IPS-NIHi7 (cell line): ENCODE measurements at regions not wholly inside any gene's neighbourhood (a gene's known extent, or its start where the extent isn't known, plus 50 kb on each side); places are given as distances from the start of the nearest gene placed in this dataset.
"Not testable (repeated sequence)": the region's sequence is repeated elsewhere in the genome, so short reads cannot be mapped to it uniquely, and the experiment has no call there.

ENCODE experiments used
- DNase-seq: peaks from one replicate; pipeline ENCODE4 v3.0.0; 2012; ENCODE audit warnings: mixed read lengths; ENCODE audit errors: extremely low spot score

DNA sequence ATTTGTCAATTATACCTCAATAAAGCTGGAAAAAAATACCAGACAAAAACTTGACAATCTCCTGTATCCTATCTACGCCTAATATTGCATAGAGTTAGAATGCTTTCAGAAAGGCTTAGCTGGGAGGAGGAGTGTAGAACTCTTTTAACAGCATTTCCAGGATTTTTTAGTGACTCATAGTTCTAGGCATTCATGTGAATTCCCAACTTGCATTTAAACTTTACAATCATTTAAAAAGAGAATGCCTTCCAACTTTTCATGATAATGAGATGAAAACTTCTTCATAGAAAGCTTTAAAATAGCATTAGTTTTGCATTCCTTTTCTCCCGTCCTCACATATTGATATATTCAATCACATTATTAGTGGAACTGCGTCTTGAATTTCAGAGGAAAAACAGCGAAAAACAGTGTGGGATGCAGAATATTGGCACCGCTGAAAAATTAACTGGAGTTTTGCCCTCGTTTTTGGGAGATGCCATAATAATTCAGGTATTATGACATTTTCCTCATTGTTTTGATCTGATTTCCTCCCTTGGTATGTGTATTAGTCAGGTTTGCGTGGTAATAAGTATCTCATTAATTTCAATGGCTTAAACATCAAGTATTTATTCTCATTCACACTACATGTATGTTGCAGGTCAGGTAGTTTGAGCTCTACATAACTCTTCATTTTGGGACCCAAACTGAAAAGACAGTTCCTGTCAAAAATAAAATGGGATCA, 293.2 kb upstream of the FIGN start:
- no peak for DNase-seq

DNA sequence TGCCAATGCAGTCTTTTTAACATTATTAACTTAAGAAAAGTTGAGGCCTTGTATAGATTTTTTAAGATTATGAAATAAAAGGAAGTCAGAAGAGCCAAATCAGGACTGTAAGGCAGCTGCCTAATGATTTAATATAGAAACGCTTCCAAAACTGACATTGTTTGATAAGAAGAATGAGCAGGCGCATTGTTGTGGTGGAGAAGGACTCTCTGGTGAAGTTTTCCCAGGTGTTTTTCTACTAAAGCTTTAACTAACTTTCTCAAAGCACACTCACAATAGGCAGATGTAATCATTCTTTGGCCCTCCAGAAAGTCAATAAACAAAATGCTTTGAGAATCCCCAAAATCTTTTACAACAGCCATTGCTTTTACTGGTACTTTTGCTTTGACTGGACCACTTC, 288.6 kb upstream of the FIGN start:
- DNase-seq = no peak

DNA sequence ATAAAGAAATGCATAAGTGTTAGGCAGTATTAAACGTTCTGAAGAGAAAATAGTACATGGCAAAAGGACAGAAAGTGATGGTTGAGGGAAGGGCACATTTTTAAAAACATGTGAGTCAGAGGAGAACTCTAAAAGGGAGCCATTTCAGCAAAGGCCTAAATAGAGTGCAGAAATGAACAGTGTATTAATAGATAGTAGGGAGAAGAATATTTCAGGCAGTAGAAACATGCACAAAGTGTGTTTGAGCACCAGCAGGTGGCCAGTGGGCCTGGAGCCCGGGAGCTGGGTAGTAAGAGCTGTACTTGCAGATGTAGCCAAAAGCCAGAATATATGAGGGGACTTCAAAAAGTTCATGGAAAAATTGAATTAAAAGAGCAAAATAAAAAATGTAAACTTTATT, 288.1 kb upstream of the FIGN start:
- DNase-seq = no peak

DNA sequence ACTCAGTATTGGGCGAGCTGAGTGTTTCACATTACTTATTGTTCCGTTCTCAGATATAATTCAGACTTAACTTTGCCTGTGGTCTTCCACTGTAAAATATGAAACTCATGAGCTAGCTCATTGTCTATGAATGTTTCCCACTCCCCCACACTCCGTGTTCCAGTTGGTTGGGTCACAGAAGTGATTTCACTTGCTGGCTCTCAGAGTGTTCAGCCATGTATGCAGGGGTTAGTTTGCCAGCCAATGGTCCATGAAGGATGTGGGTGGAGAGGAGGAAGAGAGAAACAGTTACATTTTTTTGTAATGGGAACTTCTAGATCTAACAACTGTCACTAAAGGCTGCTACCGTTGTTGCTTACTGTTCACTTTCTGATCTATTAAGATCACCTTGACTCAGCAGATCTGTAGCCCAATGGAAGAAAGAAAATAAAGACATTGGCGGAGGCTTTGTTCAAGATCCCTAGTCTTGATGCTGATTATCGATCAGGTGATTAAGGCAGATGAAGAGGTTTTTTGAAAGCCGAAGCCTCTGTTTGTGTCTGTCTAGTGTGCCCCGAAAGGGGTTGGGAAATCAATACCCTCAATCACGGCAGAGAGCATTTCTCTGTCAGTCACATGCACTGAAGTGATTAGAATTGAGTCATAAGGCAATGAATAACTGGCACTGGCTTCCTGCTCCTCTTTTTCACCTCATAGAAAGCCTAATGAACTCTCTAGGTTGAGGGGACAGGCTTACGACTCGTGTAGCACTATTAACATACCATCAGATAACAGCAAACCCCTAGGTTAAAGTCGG, 279.7 kb upstream of the FIGN start:
- DNase-seq = no peak

DNA sequence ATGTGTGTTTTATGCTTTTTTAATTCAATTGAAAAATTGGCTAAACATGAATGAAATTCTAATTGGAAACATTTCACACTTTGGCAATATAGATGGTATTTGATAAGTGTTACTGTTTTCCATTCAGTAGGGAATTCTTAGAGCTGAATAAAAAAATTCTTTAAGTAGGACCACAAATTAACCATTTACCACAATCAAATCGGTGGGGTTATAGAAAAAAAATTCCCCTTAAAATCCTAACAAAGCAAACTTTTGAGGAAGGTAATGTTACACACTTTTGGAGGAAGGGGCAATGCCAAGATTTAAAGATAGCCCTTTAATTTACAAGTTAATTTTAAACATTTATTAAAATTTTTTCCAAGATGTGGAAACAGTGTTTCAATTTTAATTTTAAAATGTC, 279.0 kb upstream of the FIGN start:
- no peak for DNase-seq

DNA sequence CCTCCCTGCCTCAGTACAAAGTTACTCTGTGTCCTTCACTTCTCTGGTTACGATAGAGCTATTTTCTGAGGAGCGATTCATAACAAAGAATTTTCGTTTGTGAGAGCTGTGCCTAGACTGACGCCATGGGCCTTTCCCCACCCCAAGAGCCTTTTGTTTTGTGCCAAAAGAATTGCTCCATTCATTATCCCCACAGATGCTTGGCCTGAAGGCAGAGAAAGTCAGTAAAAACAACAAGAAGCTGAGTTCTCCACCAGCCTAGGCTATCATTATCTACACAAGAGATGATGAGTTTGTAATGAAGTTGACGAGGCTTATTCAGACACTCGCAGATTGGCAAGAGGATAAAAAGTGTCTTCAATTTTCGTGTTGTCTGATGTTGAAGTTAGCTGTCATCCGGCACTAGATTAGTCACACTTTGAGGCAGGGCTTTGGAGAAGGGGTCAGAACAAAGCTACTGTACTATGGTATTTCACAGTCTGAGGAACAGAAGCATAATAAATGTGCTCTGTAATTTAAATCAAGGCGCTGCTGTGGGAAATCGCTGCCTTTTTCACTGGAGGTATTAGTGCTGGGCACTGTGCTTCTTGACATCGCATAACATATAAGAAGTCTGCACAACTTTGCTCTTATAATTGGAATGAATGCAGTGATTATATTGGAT, 278.4 kb upstream of the FIGN start:
- DNase-seq = no peak

DNA sequence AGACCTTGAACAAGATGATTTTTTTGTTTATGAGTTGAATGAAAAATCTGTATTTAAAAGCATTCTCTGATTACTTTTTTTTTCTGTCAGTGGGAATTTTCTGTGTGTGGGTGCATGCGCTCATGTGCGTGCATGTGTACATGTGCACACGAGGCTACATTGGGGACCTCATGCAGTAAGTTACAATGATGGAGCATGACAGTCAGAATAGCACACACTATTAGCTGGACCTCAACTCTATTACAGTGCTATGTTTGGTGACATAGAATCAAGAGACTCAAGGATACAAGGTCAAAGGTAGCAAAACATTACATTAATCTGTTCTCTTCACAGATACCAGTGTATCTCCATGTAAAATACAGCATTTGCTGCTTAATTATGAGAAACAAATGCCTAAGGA, 276.8 kb upstream of the FIGN start:
- DNase-seq = no peak

DNA sequence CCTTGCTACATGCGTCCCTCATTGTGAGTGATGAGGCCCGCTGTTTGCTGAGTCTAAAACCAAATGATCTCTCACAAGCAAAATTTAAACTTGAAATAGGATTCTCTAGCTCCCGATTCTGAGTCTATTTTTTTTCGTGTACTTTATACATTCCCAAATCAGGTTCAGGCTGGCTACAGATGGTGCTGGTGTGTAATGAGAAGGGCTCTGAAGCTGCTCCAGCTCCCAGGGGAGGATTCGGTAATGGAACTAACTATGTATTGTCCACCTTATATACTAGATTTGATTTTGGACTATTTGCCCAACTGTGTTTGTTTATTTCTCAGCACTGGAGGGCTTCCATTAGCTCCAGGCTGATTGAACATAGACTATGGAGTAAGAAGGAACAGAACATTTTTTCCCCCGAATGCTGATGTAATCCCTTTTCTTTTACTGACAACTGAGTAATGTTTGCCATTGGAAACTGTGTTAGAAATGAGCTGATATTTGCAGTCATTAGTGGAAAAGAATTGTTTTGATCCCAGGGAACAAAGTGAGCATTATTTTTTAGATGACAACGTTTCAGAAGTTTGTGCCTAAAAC, 274.0 kb upstream of the FIGN start:
- DNase-seq = no peak

DNA sequence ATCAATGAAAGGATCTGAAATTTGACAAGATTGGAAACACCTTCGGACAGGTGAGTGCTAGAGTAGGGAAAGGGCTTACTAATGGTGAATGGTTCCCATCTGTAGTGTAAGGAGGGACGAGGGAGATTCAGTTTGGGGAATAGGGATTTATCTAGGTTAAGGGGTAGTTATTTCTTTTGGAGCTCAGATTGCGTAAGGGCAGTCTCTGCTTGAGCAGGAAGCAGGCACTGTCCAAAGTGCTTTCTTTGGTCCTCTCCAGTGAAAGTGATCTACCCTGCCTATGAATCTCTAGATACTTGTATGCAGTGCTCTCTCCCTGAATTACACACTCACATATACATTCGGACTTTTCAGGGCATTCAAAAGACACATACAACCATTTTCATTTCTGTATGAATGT, 272.9 kb upstream of the FIGN start:
- DNase-seq = no peak

DNA sequence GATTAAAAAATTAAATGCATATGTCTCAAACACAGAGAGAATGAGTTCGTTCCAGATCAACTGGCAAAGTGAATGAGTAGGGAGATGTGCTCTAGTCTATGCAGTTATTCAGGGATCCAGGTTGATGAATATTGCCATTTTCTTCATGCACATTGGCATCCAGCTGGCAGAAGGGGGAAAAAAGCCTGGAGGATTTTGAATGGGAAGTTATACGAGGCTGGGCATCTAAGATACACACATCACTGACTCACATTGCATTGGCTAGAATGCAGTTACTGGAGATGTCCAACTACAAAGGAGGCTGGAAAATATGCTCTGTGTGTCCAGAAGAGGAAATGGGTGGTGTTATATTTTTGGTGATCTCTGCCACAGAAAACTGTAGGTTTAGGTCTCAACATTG, 270.9 kb upstream of the FIGN start:
- no peak for DNase-seq

DNA sequence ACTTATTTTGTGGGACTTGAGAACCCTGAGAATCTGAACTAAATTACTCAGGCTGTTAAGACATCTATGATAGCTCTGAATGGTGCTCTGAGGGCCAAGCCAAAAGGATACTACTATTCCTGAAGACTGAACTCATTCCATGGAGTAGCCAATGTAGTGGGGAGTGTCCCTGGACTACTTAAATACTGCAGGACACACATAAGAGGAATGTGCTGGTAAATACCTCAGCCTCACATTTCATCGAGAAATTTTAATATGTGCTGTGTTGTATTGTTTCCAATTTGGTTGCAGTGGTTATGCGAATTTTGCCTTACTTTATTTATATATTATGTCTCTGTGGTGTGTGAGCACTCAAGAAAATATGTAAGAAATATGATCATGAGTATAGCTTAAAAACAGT, 264.4 kb upstream of the FIGN start:
- DNase-seq = no peak

DNA sequence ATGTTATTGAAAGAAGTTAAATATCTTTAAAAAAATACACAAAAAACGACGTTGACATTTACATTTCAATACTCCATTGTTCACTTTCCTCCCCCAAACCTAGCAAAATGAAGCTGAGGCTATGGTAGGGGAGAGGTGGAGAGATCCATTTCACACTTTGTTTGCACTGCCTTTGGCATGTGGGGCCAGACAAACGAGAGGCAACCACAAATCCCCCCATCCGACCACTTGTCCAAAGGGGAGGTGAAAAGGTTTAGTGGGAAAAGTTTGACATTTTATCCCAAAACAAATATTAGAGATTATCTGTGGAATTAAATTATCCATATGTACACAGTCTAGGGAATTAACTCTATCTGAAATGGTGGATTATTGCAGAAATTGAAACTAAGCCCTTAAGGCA, 261.7 kb upstream of the FIGN start:
- no peak for DNase-seq

DNA sequence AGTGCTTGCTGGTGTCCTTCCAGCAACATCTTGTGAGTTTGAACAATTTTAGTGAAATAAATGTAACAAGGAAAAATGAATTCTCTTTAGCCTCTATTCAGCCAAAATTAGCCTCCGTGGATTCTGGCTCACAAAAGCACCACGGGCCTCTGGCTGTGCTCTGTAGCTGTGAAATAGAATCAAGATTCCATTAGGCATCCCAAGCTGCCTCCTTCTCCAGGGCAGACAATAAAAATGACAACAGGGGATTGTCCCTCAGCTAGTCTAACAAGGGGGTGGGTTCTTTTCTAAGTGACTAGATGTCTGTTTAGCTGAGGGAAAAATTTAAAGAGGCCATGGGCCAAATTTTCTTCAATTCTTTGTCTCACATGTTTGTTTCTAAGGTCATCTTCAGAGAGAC, 254.7 kb upstream of the FIGN start:
- DNase-seq = no peak

DNA sequence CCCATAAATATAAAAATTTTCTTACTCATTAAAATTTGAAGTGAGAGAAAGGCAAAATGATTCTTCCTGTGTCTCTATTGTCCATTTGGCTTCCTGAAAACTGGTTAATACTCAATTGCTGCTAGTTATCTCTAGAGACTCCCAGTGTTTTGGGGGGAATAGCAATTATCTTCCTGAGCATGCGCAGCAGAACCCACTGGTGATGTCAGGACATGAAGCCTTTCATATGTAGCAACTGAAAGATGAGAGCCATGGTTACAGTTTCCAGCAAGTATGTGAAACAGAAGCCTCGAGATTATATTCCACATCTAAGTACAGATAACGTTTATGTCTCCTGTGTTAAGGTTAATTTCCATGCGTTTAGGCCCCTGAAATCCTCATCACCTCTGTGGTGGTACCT, 254.3 kb upstream of the FIGN start:
- no peak for DNase-seq

DNA sequence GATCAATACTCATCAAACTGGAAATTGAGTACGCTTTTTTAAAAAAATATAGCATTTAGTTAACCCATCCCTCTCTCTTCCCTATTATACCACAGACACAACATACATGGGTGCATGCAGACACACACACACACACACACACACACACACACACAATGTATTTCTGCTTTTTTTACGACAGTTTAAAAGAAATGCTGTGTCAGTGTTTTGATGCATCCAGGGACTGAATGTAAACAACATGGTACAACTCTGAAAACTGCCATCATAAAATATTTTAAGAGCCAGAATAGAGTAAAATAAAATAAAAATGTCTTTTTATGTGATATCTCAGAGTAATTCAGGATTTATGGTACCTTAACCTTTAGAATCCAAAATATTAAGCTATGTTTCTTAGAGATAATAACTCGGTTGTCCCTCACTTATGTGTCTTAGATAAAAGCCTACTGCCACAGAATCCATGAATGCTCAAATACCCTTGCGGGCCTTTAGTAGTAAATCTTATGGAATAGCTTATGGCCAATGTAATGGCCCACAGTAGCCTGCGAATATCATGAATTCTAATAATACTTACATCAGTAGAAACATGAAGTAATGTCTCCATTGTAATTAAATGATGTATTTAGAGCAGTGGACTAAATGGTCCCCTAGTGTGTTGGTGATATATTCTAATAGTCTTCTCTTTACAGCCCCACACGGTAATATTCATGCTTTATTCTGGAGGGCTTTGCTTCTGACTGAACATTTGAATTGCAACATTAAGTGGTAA, 251.6 kb upstream of the FIGN start:
- no peak for DNase-seq

DNA sequence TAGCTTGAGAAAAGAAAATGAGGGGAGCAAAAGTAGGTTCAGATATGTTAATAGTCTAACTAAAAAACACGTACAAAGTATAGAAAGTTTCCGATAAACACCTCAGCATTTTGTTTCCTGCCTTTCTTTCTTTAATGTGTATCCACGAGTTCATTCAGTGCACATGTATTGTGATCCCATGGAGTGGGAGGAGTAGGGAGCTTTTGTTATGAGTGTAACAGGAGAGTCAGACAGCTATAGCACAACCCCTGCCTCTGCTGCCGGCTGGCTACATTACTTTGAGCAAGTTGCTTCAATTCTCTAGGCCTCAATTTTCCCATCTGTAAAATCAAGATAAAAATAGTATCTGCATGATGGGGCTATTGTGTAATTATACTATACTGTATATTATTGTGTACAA, 249.2 kb upstream of the FIGN start:
- no peak for DNase-seq

DNA sequence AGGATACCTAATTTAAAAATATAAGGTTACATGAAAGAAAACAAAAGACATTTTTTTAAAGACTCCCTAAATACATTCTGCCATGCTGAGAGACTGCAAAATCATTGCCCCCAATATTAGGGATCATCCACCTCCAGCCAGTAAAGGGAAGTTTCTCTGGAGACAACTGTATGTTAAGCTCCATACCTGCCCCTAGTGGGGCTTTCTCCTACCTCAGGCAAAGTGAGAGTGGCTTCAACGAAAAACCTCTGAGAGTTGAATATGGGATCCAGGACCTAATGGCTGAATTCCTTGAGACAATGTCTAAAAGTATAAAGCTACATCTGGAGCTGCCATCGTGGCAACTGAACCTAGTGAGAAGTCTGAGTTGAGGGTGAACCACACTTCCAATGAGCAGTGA, 248.1 kb upstream of the FIGN start:
- no peak for DNase-seq

DNA sequence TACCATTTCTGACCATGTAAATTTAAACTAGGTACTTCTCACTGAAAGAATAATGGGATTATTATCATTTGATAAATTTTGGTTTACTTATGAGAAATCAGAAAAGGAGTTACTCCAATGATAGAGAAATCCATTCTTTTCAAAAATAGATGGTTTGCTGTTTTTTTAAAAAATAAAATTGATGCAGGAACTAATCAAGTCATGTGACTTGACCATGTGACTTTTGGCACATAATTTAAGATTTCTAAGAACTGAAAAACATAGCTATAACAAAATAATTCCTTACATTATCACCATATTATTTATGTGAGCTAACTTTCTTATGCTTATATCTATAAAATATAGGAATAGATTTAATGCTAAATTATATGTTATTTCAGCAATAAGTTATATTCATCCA, 247.1 kb upstream of the FIGN start:
- no peak for DNase-seq

DNA sequence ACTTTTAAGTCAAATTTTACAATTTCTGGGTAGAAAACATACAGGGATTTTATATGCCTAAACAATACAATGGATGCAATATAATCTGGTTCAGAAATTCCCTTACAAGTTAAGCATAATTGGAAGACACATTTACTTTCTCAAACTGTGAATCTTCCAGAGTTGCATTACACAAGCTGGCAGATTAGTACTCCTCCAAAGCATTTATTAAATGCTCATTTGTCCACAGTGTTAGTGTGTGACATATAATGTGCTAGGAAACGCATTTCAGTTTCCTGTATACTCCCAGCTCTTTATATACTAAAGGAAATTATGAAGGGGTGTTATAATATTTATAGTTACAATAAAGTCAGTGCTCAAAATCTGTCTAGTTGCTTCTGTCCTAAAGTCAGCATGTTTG, 239.0 kb upstream of the FIGN start:
- DNase-seq = no peak

DNA sequence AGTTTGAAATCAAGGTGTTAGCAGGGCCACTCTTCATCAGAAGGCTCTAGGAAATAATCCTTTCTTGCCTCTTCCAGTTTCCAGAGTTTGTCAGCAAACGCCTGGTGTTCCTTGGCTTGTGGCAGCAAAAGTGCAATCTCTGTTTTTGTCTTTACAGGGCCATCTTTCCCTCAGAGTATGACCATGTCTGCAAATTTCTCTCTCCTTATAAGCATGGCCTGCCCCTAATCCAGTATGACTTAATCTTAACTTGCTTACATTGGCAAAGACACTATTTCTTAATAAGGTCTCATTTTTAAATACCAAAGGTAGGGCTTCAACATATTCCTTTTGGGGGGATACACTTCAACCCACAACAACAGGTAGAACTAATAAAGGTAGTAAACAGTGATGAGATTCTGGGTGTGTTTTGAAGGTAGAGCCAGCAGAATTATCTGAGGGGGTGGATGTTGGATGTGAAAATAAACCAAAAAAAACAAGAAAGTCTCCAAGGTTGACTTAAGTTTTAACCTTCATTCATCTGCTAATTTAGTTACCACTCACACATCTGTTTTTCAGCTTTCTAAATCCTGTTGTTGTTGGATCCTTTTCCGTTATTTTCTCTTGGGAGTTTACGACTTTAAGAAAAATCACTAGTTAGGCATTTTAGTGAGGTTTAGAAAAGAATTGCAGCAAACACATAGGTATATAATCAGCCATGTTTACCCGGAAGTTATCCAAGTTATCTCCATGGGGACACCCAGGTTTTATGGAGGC, 234.4 kb upstream of the FIGN start:
- no peak for DNase-seq

DNA sequence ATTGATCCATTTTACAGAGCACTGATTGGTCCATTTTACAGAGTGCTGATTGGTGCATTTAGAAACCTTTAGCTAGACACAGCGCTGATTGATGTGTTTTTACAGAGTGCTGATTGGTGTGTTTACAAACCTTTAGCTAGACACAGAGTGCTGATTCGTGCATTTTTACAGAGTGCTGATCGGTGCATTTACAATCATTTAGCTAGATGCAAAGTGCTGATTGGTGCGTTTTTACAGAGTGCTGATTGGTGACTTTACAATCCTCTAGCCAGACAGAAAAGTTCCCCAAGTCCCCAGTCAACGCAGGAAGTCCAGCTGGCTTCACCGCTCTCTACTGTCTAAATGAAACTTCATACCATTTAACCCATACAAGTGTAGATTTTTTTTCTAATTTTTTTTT, 228.5 kb upstream of the FIGN start:
- not testable (repeated sequence) for DNase-seq
